Activated naive CD4-positive, alpha-beta T cell (primary cell): ENCODE measurements at regions not wholly inside any gene's neighbourhood (a gene's known extent, or its start where the extent isn't known, plus 50 kb on each side); places are given as distances from the start of the nearest gene placed in this dataset.
"Not testable (repeated sequence)": the region's sequence is repeated elsewhere in the genome, so short reads cannot be mapped to it uniquely, and the experiment has no call there.

ENCODE experiments used
- DNase-seq, 4 experiments: peaks; one replicate each; lab custom pipeline; 2025; lab: John Stamatoyannopoulos, UW

DNA sequence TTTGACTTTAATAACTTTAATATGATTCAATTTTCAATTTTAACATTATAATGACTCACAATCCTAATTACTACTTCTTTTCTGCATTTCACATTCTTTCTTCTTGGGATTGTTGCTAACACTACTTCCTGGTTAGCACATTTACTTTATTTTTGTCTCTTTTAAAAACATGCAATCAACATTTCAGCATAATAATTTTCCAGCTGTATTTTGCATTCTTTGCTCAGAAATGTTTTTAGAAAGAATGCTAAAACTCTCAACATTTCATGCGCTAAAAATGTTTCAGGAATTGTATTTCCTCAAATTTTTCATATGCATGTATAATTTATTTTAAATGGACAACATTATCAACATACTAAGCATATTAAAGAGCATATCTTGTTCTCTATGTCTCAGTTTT lies 1302.1 kb upstream of the GJE1 start:
- no peak for DNase-seq

DNA sequence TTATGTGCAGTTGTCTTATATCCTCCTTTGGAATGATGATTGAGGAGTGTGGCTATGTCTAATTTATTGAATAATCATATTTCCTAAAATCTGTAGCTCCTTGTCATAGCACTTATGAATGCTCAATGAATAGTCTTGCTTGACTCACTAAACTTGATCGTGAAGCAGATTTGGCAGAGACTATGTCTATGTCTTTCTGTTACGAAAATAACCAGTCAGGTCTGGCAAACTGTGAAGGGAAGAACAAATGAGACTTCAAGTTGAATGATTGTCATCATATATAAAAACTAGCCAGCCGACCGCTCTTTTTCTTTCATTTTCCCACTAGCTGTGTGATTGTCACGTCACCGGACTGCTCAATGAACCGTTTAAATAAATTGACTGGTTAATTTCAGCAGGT lies 1303.9 kb upstream of the GJE1 start:
- no peak for DNase-seq

DNA sequence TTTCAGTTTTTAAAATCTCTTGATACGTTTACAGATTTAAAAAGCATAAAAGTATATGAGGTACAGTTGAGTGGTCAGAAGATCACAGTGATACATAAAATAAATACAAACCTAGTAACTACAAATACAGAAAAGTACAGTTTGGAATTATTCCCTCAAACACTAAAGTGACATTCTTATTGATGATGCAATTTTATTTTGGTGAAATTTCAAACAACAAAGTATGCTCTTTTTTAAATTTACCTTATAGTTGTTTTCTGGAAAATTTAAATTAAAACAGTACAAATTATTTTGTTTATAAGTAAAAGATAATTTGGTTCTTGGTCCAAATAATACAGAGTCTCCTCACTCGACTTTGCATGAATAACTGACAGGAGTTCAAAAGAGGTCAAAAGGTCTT lies 1305.1 kb upstream of the GJE1 start:
- no peak for DNase-seq

DNA sequence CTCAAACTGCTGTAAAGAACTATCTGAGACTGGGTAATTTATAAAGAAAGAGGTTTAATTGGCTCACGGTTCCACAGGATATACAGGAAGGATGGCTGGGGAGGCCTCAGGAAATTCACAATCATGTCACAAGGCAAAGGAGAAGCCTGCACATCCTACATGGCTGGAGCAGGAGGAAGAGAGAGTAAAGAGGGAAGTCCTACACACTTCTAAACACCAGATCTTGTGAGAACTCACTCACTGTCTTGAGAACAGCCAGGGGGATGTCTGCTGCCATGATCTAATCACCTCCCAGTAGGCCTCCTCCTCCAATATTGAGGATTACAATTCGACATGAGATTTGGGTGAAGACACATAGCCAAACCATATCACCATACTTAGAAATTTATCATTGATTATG lies 1307.0 kb upstream of the GJE1 start:
- DNase-seq = no peak

DNA sequence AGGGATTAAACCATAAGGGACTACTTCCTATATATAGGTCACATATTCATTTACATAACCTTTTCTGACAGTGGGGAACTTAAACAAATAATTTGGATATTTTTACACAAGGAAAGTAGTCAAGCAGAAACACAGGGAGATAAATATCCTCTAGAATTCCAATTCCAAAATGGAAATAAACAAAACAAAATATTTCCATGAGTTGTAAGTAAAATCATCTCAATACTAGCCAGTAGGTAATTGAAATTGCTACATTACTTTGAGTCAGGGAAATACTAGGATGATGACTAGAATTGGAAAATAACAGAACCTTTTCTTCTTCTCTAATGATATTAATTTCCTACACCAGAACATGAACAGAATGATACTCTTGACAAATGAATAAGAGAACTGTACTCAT lies 1308.1 kb upstream of the GJE1 start:
- no peak for DNase-seq

DNA sequence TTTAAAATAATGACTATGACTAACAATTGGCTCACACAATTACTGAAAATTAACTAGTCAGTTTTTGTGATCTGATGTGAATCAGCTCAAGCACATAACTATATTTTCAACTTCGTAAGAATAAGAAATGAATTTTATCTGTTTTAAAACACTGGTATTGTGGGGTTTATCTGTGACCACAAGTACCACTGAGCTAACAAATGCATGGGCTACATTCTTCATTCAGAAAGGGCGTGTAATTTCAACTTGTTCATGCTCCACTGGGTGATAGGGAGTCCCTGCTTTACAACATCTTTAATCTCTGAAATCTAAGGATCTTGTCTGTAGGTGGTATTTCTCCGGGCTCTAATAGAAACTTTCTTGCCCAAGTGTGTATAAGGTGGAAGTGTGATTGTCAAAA lies 1311.5 kb upstream of the GJE1 start:
- DNase-seq = no peak

DNA sequence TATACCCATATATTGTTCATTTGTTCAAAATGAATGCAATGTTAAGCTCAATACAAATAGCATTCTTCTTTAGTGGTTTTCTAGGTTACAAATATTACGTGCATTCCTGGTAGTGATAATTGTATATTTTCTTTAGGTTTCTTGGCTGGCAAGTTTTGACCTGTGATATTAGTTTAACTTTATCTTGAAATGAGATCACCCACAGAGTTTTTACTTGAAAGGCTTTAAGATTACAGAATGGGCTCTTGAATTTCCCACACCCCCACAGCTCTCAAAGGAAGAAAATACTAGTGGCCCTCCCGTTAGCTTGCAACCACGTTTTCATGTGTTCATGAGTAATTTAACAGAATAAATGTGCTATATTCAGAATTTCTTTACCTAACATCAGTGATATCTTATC lies 1315.5 kb upstream of the GJE1 start:
- no peak for DNase-seq

DNA sequence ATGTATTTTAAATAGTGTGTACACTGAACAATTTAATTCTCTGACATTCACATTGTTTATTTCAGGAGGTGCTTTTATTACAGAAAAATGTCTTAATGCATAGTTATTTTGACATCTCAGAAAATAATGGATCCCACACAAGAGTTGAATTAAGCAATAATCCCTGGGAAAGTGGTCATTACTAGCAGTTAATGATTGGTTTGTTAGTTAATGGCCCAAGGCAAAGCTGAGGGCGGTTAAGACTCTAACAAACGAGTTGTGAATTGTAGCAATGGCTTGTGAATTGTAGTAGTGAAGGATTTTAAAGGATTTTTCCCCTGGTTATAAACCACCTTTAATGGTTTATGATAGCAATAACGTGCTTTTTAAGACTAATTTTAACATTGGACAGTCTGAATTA lies 1316.0 kb upstream of the GJE1 start:
- DNase-seq = no peak

DNA sequence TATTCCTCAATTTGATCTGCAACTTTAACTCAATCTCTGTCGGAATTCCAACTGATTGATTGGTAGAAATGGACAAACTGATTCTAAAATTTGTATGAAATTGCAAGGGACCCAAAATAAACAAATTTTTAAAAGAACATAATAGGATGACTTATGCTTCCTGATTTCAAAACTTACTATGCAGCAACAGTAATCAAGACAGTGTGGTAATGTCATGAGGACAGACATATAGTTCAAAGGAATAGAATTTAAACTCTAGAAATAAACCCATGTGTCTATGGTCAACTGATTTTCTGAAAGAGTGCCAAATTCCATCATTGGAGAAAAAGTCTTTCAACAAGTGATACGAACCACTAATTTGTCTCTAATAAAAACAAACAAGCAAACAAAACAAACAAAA lies 1320.1 kb upstream of the GJE1 start:
- no peak for DNase-seq

DNA sequence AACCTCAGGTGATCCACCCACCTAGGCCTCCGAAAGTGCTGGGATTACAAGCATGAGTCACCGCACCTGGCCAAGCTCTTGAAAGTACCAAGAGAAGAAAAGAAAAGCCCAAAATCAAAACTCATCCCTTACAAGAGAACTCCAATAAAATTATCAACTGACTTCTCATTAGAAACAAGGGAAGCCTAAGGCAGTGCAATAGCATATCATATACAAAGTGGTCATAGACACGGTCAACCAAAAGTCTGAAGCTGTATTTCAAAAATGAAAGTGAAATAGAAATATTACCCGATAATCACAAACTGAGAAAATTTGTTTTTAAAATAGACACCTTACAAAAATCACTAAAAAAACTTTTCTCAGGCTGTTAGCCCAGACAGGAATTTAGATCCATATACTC lies 1321.1 kb upstream of the GJE1 start:
- DNase-seq = no peak

DNA sequence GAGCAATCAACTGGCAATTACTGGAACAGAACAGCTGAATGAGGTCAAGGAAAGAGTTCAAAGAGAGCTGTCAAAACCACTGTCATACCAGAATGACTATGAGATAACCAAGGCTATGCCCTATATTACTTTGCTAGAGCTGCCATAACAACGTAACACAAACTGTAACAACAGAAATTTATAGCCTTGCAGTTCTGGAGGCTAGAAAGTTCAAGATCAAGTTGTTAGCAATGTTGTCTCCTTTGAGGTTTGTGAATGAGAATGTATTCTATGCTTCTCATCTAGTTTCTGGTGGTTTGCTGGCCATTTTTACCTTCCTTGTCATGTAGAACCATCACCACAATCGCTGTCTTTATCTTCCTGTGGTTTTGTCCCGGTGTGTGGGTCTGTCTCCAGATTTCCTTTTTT lies 1323.0 kb upstream of the GJE1 start:
- no peak for DNase-seq

DNA sequence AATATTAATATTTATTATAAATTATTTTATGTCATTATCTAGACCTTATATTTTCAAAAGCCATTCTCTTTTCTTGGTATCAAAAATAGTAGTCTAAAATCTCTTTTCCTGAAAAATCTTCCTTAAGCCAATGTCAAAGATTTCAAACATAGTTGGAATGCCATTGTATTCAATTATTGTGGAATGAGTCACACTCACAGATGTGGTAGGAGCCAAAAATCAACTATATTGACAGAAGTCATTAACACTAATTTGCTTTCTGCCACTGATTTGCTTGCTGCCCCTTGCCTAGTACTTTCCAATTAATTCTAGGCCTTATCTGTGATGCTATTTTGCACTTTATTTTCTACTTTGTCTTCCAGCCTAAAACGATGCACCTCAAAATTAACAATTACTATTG lies 1326.3 kb upstream of the GJE1 start:
- DNase-seq = no peak

DNA sequence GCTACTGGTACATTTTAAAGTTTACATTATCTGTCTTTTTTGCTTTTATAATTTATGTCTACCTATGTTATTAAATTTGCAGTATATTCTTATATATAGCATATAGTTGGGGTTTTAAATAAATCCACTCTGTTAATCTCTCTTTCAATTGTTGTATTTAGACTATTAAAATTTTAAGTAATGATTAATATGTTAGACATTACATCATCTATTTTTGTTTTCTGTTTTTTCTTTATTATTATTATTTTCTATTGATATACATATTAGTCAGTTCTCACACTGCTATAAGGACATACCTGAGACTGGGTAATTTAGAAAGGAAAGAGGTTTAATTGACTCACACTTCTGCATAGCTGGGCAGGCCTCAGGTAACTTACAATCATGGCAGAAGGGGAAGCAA lies 1338.2 kb upstream of the GJE1 start:
- no peak for DNase-seq

DNA sequence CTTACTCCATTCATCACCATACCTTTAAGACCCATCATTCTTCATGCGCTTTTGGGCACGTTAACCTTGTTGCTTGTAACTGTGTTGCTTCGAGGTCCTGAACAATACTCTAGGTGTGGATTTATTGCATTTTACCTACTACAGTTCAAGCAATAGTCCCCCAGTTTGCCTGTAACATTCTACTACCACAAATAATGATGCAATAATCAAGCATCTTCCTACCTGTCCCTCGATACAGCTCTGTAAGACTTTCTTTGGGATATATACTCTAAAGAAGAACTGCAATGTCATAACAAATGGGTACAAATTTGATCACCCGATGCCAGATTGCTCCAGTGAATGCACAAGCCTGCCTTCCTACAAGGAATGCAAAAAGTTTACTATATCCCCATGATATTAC lies 1342.6 kb upstream of the GJE1 start:
- no peak for DNase-seq

DNA sequence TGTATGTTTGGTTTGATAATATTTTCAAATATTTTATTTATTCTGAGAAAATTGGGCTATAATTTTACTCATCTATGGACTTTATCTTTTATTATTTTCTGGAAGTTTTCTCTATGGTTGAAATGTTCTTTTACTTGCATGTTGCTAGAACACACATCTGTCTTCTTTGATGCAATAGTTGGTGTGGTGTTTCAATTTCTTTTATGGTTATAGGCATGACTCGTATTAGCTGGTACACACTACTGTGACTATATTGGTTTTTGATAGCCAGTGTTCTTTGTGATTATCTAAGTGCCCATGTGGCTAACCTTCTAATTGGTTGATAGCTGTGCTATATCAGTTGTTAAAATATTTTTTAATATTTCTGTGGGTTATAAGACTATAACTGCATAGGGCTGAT lies 1343.3 kb upstream of the GJE1 start:
- no peak for DNase-seq

DNA sequence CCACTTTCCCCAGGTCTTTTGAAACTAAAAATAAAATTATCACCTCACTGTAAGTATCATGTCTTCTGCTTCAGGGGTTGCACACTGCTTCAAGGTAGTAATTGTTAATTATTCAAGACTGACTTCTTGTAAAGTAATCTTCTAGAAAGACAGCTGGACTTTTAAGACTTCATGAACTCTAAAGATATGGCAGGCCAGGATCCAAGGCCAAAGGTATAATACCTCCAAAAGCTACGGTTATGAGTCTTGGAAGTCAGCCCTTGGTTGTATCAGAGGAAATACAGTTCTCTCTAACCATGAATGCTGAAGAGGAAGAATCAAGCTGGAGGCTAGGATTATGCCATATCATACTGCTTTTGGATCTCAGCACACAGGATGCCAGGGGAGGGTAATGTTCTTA lies 1346.8 kb upstream of the GJE1 start:
- DNase-seq = no peak

DNA sequence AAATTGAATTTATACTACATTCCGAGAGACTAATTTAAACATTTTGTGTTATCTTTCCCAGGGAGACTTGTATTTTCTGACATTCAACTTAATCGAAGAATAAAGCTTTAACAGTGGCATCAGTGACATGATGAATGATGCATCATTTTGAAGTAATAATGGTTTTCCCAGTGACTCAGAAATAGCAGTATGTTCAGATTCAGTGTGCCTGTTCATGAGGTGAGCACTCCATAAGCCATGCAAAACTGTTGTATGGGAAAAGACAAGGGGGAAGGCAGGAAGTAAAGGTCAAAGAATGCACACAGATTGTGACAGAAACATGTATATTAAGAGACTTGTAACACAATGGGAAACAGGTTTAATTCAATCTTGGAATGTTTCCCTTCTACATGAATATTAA lies 1348.2 kb upstream of the GJE1 start:
- no peak for DNase-seq

DNA sequence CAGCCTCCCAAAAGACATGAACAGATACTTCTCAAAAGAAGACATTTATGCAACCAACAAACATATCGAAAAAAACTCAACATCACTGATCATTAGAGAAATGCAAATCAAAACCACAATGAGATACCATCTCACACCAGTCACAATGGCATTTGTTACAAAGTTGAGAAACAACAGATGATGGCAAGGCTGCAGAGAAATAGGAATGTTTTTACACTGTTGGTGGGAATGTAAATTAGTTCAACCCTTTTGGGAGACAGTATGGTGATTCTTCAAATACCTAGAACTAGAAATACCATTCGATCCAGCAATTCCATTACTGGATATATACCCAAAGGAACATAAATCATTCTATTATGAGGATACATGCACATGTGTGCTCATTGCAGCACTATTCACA lies 1349.2 kb upstream of the GJE1 start:
- not testable (repeated sequence) for DNase-seq

DNA sequence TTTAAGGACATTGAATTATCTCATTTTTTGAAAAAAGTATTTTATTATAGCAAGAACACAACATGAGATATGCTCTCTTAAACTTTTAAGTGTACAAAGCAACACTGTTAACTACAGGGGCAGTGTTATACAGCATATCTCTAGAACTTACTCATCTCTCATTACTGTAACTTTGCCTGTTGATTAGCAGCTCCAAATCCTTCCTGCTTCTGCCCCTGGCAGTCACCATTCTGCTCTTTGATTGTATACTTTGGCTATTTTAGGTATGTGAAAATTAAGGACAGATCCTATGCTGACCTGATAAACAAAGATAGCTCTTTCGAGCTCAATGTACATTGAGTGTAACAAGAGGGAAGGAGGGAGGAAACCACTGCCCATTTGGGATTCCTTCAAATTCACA lies 1349.8 kb upstream of the GJE1 start:
- DNase-seq = no peak

DNA sequence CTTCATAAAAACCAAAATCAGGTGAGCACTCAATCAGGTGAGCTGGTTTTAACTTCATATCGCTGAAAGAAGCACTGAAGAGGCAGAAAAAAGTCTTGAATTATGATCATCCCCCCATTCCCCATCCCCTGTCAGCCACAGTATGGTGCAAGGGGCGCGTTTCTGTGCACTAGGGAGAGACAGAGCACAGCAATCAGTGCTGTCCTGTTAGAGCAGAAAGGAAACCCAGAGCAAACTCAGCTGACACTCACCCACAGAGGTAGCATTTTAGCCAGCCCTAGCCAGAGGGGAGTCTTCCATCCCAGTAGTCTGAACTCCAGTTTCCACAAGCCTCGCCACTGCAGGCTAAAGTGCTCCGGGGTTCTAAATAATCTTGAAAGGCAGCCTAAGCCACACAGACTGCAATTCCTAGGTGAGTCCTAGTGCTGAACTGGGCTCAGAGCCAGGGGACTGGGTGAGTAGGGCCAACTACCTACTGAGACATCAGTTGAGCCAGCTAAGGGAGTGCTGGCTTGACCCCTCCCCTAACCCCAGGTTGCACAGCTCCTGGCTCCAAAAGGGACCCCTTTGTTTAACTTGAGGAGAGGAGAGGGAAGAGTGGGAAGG lies 1352.6 kb upstream of the GJE1 start:
- DNase-seq = no peak

DNA sequence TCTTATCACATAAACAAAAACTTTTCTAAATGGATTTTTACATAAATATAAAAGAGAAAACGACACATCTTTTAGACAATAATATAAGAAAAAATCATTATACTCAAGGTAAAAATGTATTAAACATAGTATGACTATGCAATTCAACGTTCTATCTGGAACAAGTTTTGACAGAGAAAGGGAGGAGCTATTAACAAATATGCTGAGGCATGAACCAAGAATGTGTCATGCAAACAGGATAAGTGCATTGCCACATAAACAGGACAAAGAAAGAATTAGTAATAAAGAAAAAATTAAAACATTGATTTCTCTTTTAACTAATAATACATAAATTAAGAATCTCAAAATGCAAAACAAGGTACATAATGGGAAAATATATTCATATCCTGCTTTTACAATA lies 1353.4 kb upstream of the GJE1 start:
- DNase-seq = no peak

DNA sequence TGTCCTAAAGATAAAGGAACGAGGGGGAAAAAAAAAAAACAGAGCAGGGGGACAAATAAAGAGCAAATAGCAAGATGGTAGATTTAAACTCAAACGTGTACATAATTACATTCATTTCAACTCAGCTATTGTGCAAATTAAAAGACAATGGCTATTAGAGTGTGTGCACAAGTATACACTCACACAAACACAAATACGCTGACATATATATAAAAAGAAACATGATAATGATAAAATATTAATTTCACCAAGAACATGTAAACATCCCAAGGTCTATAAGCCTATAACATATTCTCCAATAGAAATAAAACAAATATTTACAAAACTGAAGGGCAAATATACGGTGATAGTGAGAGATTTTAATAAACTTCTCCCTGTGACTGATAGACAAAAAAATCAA lies 1354.9 kb upstream of the GJE1 start:
- no peak for DNase-seq

DNA sequence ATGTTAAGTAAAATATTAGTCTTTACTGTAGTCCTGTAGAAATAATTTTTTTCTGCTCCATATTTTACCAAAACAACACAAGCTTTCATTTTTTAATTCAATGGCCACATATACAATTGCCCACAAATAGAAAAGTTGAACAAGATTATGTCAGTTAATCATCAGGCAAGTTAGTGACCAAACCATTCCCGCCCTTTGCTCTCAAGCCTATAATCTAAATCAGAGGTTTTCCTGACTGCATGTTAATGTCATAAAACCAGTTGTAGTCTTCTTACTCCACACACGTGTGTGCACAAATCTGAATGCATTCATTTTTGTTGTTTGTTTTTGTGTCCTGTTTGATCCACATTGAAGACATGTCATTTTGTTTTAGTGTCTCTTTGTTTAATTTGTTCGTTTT lies 1357.7 kb upstream of the GJE1 start:
- DNase-seq = no peak

DNA sequence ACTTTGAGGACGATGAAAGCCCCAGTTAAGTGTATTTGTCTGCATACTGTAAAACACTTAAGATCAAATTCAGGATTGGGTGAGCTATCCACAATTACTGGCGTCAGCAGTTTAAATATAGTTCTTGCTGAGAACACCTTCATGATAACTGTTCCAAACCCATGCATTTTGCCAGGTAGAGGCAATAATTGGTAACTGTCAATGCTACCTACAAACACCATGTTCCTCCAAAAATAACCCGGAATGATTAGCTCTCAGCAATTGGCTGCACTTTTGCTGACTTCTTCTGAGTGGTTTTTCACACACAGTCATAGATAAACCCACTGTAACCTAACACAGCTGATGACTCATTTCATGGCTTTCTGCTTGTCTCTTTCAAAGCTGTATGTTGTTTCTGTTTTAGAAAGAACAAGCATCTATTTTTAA lies 1358.6 kb upstream of the GJE1 start:
- DNase-seq = no peak

DNA sequence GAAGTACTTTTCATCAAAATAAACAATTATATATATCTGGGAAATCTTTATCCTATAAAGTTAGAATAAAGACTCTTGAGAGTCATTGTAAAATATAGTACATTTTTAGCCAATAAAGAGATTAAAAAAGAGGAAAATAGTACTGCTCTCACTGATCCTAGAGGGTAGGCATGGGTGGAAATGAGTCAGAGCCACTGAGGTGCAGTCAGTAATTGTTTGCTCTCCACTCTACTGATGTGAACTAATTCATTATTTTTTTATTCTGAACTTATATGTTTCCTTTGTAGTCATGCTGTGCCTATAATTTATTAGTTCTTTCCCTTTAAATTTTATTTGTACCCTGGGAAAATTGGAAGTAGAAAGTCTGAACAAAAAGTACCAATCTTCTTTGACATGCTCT lies 1359.4 kb upstream of the GJE1 start:
- no peak for DNase-seq
